IPS DF 6.9 (cell line): ENCODE measurements at regions not wholly inside any gene's neighbourhood (a gene's known extent, or its start where the extent isn't known, plus 50 kb on each side); places are given as distances from the start of the nearest gene placed in this dataset.

ENCODE experiments used
- DNase-seq: peaks from one replicate; pipeline ENCODE4 v3.0.0-alpha.2; 2013; ENCODE audit warnings: low read depth, low spot score
- H3K27ac ChIP-seq: one replicate; pipeline ENCODE4 v1.5.1; 2013; ENCODE audit warnings: low read length, control low read depth
- H3K27me3 ChIP-seq: 2 replicates; pipeline ENCODE4 v1.6.1; 2013; ENCODE audit warnings: mild to moderate bottlenecking, low read length; ENCODE audit not compliant: control insufficient read depth, insufficient read depth
- H3K36me3 ChIP-seq: 2 replicates; pipeline ENCODE4 v1.6.1; 2013; ENCODE audit warnings: low read length; ENCODE audit not compliant: control insufficient read depth, insufficient read depth
- H3K4me1 ChIP-seq: 2 replicates; pipeline ENCODE4 v1.6.1; 2013; ENCODE audit warnings: low read length; ENCODE audit not compliant: control insufficient read depth, insufficient read depth
- H3K4me3 ChIP-seq: 2 replicates; pipeline ENCODE4 v1.5.1; 2013; ENCODE audit warnings: mild to moderate bottlenecking, low read length
- H3K9me3 ChIP-seq: 2 replicates; pipeline ENCODE4 v1.6.1; 2013; ENCODE audit warnings: low read length, inconsistent platforms; ENCODE audit not compliant: control insufficient read depth, insufficient read depth
- WGBS: extraction: QIAGEN DNeasy Blood & Tissue Kit; methylation state at CpG from one replicate; pipeline ENCODE4 v1.1.7; 2013; ENCODE audit warnings: mixed read lengths, missing lambda C conversion rate; ENCODE audit not compliant: insufficient read length, insufficient coverage; 5-methylcytosine and 5-hydroxymethylcytosine counted together

DNA sequence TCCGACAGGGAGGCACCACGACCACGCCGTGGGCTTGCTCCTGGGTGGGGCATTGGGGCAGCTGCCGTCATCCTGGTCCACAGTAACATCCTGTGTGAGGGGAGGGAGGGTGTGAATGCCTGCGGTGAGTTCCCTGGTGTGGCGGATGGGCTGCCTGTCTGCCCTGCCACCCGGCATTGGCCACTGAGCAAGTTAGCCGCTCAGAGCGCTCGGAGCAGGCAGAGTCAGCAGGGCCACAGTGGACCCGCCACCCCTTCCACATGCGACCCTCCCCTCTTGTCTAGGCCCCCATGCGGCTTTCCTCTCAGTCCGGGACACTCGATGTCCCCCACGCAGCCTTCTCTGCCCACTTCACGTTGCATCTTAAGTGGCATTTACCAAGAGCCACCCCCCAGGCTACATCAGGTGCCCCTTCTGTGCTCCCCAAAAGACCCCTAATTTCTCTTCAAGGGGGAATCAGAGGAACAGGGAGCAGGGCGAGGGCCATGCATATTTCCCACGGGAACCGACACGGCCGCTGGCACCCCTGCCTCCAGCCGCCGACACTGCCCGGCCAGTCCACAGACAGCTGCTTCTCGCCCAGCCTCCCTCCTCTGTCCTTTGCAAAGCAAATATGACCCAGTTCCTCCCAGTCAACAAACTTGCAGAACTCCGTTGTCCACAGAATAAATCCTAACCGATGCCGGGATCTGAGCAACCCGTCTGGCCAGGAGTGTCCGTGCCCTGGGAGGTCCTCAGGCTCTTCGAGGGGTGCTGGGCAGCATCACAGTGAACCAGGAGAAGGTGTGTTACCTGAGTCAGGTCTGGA lies 1482.1 kb downstream of the TBC1D22A start:
- H3K27me3 ChIP-seq: no peaks in the 10 kb centered on the region; the same call in 1 of the 2 replicates
- H3K9me3 ChIP-seq: peaks cover 38% of the 10 kb centered on the region
- H3K4me3 ChIP-seq: no peak overlapping the region
- H3K36me3 ChIP-seq: no peaks in the 10 kb centered on the region
- H3K27ac ChIP-seq: no peak overlapping the region
- no peaks in the 10 kb centered on the region for H3K4me1 ChIP-seq
- no peak for DNase-seq
- WGBS: no CpG with 5 or more reads among the region's 33 CpGs

DNA sequence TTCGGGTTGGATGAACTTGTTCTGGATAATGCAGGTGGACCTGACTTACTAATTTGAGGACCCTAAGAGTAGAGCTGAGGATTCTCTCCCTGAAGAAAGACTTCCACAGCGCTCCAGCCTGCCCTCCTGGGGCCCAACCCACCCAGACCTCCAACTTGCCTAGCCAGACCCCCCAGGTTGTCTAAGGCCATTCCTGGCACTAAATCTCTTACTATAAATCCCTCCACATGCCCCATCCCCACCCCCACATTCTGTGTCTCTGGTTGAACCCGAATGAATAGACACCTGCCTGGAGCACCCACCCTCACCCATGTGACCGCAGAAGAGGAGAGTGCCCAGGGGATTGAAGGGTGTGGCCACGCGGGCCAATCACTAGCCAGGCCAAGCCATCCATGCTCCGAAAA lies 1480.0 kb downstream of the TBC1D22A start:
- Histone ChIP-seq H3K36me3 (no peaks in the 10 kb centered on the region), H3K27ac (no peak overlapping the region), H3K4me1 (no peaks in the 10 kb centered on the region), H3K9me3 (peaks cover 47% of the 10 kb centered on the region), H3K4me3 (no peak overlapping the region), H3K27me3 (no peaks in the 10 kb centered on the region; the same call in 1 of the 2 replicates)
- WGBS: no CpG with 5 or more reads among the region's 7 CpGs
- DNase-seq: no peak

DNA sequence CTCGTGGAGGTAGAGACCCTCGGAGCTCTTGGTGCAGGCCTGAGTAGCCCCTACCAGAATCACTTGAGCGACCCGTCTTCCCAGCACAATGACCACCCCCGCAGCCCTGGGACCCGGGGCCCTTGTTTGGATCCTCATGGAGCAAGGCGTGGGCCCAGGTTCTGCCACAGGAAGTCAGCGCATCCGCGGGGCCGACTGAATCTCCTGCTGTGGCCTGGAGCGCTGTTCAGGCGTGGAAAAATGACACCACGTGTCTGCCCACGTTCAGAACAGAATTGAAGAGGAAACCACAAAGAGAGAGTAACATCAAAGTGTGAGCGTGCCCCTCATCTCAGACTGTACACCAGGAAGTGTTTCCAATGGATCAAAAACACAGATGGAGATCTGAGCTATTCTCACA lies 1479.2 kb downstream of the TBC1D22A start:
- H3K27me3 ChIP-seq: no peaks in the 10 kb centered on the region; the same call in 1 of the 2 replicates
- H3K9me3 ChIP-seq: peaks cover 47% of the 10 kb centered on the region
- H3K4me1 ChIP-seq: no peaks in the 10 kb centered on the region
- H3K4me3 ChIP-seq: no peak overlapping the region
- no peak for DNase-seq
- H3K27ac ChIP-seq: no peak overlapping the region
- no peaks in the 10 kb centered on the region for H3K36me3 ChIP-seq
- WGBS: no CpG with 5 or more reads among the region's 16 CpGs

DNA sequence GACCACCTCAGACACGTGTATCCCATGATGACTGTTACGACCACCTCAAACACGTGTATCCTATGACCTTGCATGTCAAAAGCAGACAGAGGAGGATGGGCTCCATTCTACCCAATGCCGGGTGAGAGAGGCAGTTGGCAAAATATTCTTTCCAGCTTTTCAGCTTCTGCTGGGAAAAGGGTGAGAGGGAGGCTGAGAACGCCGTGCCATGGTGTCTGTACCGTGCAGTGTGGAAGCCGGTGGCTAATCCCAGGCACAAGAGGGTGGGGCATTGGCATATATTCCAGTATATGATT lies 1478.4 kb downstream of the TBC1D22A start:
- no peak overlapping the region for H3K4me3 ChIP-seq
- H3K36me3 ChIP-seq: no peaks in the 10 kb centered on the region
- no peak overlapping the region for H3K27ac ChIP-seq
- no peaks in the 10 kb centered on the region for H3K4me1 ChIP-seq
- no peaks in the 10 kb centered on the region; the same call in 1 of the 2 replicates for H3K27me3 ChIP-seq
- DNase-seq: no peak
- H3K9me3 ChIP-seq: peaks cover 43% of the 10 kb centered on the region
- no CpG with 5 or more reads among the region's 8 CpGs for WGBS

DNA sequence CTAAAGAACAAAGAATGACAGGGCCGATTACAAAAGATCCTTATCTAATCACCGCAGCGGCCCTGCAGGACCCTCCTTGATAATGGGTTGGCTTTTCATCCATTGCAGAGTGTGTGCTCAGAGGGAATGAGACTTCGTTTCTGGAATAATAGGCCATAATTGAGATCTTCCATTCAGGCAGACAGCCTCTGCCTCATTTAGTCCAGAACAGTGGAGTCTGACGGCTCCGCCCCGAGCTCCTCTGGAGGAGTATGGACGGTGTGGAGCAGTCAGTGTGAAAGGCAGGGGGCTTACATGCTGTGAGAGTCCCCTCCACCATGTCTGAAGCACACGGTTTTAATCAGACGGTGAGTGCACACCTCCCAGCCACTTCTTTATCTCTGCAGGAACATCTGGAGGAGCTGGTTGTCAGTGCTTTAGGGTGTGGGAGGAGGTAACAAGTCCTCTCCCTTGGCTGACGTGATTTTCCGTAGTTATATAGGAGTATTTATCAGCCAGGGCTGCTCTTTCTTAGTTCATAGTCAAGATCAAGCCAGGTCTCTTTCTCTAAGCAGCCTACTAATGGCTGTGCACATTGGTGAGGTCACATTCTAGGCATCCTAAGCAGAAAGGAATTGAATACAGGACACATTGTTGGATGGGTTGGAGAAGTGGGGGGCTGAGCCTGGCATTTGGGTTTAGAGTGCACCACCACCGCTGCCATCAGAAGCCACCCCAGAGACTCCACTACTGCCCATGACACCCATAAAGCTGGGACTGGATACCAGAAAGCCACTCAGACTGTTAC lies 1477.9 kb downstream of the TBC1D22A start:
- Histone ChIP-seq H3K27me3 (no peaks in the 10 kb centered on the region; the same call in 1 of the 2 replicates), H3K27ac (no peak overlapping the region), H3K9me3 (peaks cover 44% of the 10 kb centered on the region), H3K36me3 (no peaks in the 10 kb centered on the region), H3K4me1 (no peaks in the 10 kb centered on the region), H3K4me3 (no peak overlapping the region)
- WGBS: no CpG with 5 or more reads among the region's 13 CpGs
- no peak for DNase-seq

DNA sequence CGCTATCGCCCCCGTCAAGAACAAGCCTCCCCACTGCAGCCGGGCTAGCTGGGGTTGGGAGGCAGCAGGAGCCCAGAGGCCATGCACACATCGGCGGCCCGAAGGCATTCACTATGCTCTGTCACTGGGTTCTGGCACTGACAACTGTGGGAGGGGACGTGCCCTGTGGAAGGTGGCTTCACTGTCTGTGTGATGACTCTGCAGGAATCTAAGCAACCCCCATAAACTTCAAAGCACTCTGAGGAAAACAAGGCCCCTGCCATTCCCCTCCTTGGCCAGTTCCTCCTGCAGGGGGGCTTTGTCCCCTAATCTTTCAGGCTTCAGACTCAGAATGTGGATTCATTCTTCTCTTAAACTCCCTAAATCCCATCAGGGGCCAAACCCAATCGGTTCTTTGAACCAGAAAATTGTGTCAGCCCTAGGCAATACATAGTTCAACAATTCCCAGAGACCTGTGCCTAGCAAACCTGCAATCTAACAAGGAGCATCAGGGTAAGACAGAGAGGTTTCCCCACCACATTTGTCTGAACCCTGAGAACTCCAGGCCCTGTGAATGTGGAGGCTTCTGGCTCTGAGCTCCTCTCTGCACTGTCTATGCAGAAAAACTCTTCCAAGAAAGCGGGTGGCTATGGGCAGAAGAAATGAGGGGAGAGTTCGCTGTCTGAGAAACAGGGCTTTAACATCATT lies 1477.2 kb downstream of the TBC1D22A start:
- Histone ChIP-seq H3K27me3 (no peaks in the 10 kb centered on the region; the same call in 1 of the 2 replicates), H3K9me3 (peaks cover 41% of the 10 kb centered on the region), H3K4me3 (no peak overlapping the region), H3K36me3 (no peaks in the 10 kb centered on the region), H3K27ac (no peak overlapping the region), H3K4me1 (no peaks in the 10 kb centered on the region)
- no CpG with 5 or more reads among the region's 11 CpGs for WGBS
- no peak for DNase-seq

DNA sequence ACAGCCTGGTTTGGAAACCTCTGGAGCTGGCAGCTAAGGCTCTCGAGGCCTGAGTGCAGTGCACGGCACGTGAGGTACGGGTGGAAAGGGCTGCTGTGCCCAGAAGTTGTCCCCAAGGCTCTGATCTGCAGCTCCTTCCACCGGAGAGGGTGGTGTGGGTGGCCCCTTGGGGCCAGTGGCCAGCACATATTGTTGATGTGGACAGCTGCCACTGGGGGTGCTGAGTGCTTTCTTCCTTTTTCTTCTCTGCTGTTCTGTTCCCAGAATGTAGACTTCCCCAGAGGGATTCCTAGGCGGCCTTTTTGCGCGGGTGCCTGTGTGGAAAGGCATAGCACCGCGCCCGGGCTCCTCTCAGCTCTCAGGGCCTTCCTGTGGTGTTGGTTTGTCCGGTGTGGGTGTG lies 1476.5 kb downstream of the TBC1D22A start:
- no peak overlapping the region for H3K4me3 ChIP-seq
- no peak for DNase-seq
- no peaks in the 10 kb centered on the region for H3K4me1 ChIP-seq
- peaks cover 36% of the 10 kb centered on the region for H3K9me3 ChIP-seq
- H3K27ac ChIP-seq: no peak overlapping the region
- no CpG with 5 or more reads among the region's 12 CpGs for WGBS
- H3K36me3 ChIP-seq: no peaks in the 10 kb centered on the region
- no peaks in the 10 kb centered on the region; the same call in 1 of the 2 replicates for H3K27me3 ChIP-seq

DNA sequence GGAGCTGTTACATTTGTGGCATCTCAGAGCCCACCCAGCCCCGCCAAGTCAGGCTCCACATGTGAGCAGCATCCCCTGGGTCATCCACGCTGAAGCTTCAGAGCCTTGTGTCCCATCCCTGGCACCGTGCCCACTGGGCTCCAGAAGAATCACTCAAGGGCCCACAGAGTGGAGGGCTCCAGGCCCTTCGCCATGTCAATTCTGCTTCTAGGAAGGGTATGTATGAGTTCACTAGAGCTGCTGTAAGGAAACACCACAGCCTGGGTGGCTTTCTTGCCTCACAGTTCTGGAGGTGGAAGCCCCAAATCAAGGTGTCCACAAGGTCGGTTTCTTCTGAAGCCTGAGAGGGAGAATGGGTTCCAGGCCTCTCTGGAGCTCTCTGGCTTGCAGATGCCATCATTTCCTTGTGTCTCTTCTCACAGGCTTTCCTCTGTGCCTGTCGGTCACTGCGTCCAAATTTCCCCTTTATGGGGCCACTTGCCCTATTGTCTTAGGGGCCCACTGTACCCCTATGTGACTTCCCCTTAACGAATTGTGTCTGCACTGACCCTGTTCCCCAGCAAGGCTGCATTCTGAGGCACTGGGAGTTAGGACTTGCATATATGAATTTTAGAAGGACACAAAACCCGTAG lies 1476.0 kb downstream of the TBC1D22A start:
- WGBS: no CpG with 5 or more reads among the region's 9 CpGs
- H3K27ac ChIP-seq: no peak overlapping the region
- H3K4me3 ChIP-seq: no peak overlapping the region
- H3K4me1 ChIP-seq: no peaks in the 10 kb centered on the region
- H3K36me3 ChIP-seq: no peaks in the 10 kb centered on the region
- DNase-seq: no peak
- H3K9me3 ChIP-seq: peaks cover 36% of the 10 kb centered on the region
- no peaks in the 10 kb centered on the region; the same call in 1 of the 2 replicates for H3K27me3 ChIP-seq

DNA sequence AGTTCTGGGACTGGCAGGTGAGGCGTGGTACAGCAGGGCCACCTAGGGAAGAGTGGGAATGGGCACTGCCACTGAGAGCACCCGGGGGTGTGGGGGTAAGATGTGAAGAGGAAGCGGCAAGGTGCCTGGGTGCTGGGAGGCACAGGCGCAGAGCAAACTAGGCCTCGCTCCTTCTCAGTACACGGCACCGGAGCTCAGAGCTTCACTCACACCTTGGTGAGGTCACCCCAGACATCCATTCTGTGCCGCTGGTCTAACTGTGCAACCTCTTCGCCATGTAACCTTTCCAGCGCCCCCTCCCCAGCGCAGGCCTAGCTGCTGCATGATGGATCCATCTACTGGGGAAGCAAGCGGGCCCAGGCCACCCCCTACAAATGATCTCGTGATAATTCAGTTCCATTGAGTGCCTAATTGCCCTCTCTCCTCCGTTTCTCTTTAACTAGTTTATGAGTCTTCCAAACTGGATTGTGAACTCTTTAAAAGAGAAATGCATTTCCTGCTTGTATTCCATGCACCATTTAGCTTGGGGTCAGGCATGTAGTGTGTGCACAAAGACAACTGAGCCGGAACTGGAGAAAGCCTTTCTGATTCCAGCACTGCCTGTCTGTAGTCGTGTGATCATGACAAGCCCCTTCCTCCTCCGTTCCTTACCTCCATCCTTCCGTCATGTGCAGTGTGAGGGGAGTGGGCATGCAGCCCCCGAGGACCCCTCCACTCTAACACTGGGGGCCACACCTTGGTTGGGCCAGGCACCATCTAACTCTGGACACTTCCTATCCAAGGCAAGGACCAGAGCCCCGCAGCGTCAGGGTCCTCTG lies 1475.2 kb downstream of the TBC1D22A start:
- H3K27ac ChIP-seq: no peak overlapping the region
- DNase-seq: no peak
- no CpG with 5 or more reads among the region's 21 CpGs for WGBS
- no peaks in the 10 kb centered on the region for H3K4me1 ChIP-seq
- no peaks in the 10 kb centered on the region; the same call in 1 of the 2 replicates for H3K27me3 ChIP-seq
- peaks cover 32% of the 10 kb centered on the region for H3K9me3 ChIP-seq
- no peak overlapping the region for H3K4me3 ChIP-seq
- H3K36me3 ChIP-seq: no peaks in the 10 kb centered on the region
